ENCODE measurements at regions not wholly inside any gene's neighbourhood (a gene's known extent, or its start where the extent isn't known, plus 50 kb on each side); places are given as distances from the start of the nearest gene placed in this dataset.

DNA sequence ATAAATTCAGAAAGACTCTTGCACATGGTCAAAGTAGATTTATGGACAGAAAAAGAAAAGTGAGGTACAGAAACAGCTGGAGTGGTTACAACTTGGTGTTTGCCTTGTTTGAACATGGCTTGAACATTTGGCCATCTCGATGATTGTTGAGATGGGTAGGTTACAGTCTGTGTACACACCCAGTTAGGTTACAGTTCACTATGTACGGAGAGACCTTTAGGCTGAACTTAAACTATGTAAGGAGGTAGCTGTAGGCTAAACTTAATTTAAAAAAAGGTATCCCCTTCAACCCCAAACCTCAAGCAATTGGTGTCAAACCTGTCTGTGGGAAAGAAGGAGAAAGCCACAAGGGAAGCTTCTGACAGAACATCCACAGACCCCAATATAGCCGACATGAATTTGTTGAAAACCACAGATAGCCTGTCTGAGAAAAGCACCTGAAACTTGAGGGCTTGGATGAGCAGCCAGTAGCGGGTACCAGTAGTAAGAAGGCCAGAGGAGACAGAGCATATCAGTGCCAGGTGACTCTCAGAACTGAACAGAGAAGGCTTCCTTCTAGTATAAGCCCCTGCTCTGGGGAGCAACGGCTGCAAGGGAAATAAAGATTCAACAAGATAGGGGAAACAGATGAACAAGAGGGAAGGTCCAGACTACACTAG, 247.9 kb upstream of the GALNTL6 start:
- H3K27me3 Mint-ChIP-seq (ENCODE audit: low read depth): no peaks in the 10 kb centered on the region
- peaks cover 0 to 2% of the 10 kb centered on the region in 2 donors for H3K36me3 Mint-ChIP-seq (ENCODE audit: insufficient read depth in 2 of 2)
- H3K4me3 Mint-ChIP-seq: no peak overlapping the region
- no peaks in the 10 kb centered on the region for H3K4me1 Mint-ChIP-seq (ENCODE audit: low read depth)
- ATAC-seq (replicated peaks in 1 of 2) (no peak), DNase-seq (no peak)
- H3K27ac Mint-ChIP-seq: no peak overlapping the region
- peaks cover 3 to 9% of the 10 kb centered on the region in 2 donors for H3K9me3 Mint-ChIP-seq

DNA sequence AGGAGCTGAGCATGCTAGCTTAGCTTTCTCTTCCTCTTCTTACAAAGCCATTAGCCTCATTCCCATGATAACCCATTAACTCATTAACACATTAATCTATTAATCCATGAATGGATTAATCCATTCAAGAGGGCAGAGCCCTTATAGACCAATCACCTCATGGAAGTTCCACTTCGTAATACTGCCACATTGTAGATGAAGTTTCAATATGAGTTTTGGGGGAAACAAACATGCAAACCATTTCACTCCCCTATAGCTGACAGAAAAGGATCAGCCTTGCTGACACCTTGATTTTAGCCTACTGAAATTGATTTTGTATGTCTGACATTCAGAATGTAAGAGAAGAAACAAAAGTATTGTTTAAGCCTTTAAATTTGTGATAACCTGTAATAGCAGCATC, 251.8 kb upstream of the GALNTL6 start:
- no peaks in the 10 kb centered on the region for H3K27me3 Mint-ChIP-seq (ENCODE audit: low read depth)
- peaks cover 0 to 2% of the 10 kb centered on the region in 2 donors for H3K36me3 Mint-ChIP-seq (ENCODE audit: insufficient read depth in 2 of 2)
- no peak for DNase-seq
- H3K4me3 Mint-ChIP-seq: no peak overlapping the region
- no peak overlapping the region for H3K27ac Mint-ChIP-seq
- no peak for ATAC-seq (replicated peaks in 1 of 2)
- H3K9me3 Mint-ChIP-seq: peaks cover 0 to 6% of the 10 kb centered on the region in 2 donors
- H3K4me1 Mint-ChIP-seq (ENCODE audit: low read depth): no peaks in the 10 kb centered on the region

DNA sequence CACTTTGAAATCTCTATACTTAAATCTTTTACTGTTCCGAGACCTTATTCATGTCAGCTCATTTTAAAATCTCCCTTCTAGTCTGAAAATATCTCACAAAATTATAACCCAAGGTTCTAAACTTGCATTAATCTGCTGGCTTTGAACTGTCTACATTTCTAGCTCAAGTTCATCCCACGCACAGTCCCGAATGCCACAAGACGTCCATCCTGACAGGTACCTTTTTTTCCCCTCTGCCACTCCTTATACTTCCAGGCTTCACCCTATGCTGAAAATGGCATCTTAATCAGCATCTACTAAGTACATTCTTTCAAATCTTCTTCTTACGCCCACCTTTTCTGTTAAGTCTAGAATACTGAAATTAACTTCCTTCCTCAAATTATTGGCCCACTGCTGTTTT, 259.2 kb upstream of the GALNTL6 start:
- no peaks in the 10 kb centered on the region for H3K27me3 Mint-ChIP-seq (ENCODE audit: low read depth)
- H3K9me3 Mint-ChIP-seq: peaks cover 3 to 10% of the 10 kb centered on the region in 2 donors
- DNase-seq: no peak
- no peak for ATAC-seq (replicated peaks in 1 of 2)
- no peaks in the 10 kb centered on the region for H3K4me1 Mint-ChIP-seq (ENCODE audit: low read depth)
- H3K27ac Mint-ChIP-seq: no peak overlapping the region
- H3K4me3 Mint-ChIP-seq: no peak overlapping the region
- no peaks in the 10 kb centered on the region for H3K36me3 Mint-ChIP-seq (ENCODE audit: insufficient read depth in 2 of 2)

DNA sequence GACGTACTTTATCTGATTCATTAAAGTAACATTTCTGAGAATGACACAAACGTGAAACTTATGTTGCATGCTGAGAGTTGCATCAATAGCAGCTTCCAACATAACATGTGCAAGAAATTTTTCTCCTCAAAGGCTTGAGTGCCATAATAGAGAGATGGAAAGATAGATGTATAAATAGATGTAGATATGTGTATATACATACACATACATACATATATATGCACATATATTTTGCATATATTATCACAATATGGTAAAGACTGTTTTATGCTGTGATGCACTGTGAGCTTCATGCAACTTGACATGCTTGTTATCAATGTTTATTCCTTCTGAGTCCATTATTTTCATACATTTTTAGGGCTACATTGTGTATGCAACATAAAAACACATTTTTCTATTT, 270.6 kb upstream of the GALNTL6 start:
- ATAC-seq (replicated peaks in 1 of 2) (no peak), DNase-seq (no peak)
- Mint-ChIP-seq H3K4me1 (ENCODE audit: low read depth) (no peaks in the 10 kb centered on the region), H3K27ac (no peak overlapping the region), H3K27me3 (ENCODE audit: low read depth) (no peaks in the 10 kb centered on the region), H3K4me3 (no peak overlapping the region), H3K9me3 (peaks cover 8 to 17% of the 10 kb centered on the region in 2 donors), H3K36me3 (ENCODE audit: insufficient read depth in 2 of 2) (peaks cover 0 to 3% of the 10 kb centered on the region in 2 donors)

DNA sequence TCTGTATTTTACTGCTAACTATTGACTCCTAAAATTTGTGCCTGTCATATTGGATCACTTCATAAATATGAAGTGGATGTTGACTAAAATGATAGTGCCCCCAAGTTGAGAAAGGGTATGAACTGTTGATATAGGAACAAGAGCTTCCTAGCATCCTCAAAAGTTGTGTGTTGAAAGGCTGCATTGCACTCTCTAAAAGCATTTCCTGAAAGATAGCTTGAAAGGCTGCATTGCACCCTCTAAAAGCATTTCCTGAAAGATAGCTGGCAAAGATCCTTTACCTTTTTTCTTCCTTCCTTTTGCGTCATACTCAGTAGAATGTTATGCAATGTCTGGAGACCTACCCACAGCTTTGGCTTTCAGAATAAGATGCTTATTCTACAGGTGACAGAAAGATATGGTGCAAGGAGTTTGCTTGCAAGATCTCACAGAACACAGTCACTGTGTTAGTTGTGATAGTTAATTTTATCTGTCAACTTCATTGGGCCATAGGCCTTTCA, 274.6 kb upstream of the GALNTL6 start:
- Mint-ChIP-seq H3K4me1 (ENCODE audit: low read depth) (no peaks in the 10 kb centered on the region), H3K9me3 (peaks cover 6 to 10% of the 10 kb centered on the region in 2 donors), H3K36me3 (ENCODE audit: insufficient read depth in 2 of 2) (peaks cover 0 to 3% of the 10 kb centered on the region in 2 donors), H3K4me3 (no peak overlapping the region), H3K27me3 (ENCODE audit: low read depth) (no peaks in the 10 kb centered on the region), H3K27ac (no peak overlapping the region)
- ATAC-seq (replicated peaks in 1 of 2): no peak
- DNase-seq: no peak

DNA sequence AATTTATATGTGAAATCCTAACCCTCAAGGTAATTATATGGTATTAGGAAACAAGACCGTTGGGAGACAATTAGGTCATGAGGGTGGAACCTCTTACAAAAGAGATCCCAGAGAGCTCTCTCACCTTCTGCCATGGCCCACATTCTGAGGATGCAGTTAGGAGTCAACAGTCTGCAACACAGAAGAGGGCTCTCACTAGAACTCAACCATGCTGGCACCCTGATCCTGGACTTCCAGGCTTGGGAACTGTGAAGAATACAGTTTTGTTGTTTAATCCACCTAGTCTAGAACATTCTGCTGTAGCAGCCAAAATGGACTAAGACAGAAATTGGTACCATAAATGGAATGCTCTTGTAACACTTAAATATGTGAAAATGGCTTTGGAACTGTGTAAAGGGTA, 278.8 kb upstream of the GALNTL6 start:
- H3K4me3 Mint-ChIP-seq: no peak overlapping the region
- H3K9me3 Mint-ChIP-seq: peaks cover 6 to 7% of the 10 kb centered on the region in 2 donors
- no peaks in the 10 kb centered on the region for H3K36me3 Mint-ChIP-seq (ENCODE audit: insufficient read depth in 2 of 2)
- H3K27me3 Mint-ChIP-seq (ENCODE audit: low read depth): no peaks in the 10 kb centered on the region
- H3K27ac Mint-ChIP-seq: no peak overlapping the region
- DNase-seq (no peak), ATAC-seq (replicated peaks in 1 of 2) (no peak)
- H3K4me1 Mint-ChIP-seq (ENCODE audit: low read depth): no peaks in the 10 kb centered on the region

DNA sequence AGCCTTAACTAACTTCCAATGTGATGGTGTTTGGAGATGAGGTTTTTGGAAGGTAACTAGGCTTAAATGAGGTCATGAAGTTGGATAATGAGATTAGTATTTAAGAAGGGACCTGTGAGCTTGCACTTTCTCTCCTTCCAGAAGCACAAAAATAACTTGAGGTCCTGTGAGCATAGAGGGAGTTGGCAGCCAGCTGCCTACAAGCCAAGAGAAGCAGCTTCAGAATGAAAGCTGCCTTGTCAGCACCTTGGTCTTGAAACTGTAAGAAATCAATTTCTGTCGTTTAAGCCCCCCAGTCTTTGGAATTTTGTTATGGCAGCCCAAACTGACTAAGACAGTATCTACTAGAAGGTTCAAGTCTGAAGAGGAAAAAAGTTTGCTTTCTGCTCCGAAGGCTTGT, 280.2 kb upstream of the GALNTL6 start:
- Mint-ChIP-seq H3K4me1 (ENCODE audit: low read depth) (no peaks in the 10 kb centered on the region), H3K27me3 (ENCODE audit: low read depth) (no peaks in the 10 kb centered on the region), H3K27ac (no peak overlapping the region), H3K4me3 (no peak overlapping the region), H3K9me3 (peaks cover 0 to 7% of the 10 kb centered on the region in 2 donors), H3K36me3 (ENCODE audit: insufficient read depth in 2 of 2) (no peaks in the 10 kb centered on the region)
- DNase-seq (no peak), ATAC-seq (replicated peaks in 1 of 2) (no peak)

DNA sequence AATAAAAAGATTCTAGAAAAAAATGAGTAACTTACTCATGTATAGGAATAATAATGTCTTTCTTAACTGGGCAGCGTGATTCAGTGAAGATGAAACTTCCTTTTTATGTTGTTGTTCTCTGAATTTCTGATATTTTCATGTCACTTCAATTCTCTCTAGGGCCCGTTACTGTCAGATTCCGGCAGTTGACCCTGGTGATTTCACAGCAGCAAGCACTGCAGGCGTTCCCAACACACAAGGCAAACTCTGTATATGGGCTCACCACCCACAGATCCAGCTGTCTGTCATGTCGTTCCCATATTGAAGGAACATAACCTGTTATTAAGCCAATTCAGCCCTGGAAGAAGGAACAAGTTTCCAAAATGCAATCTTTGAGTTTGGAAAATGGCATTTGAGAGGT, 288.3 kb upstream of the GALNTL6 start:
- Mint-ChIP-seq H3K4me1 (ENCODE audit: low read depth) (no peaks in the 10 kb centered on the region), H3K27me3 (ENCODE audit: low read depth) (no peaks in the 10 kb centered on the region), H3K9me3 (peaks cover 3 to 12% of the 10 kb centered on the region in 2 donors), H3K27ac (no peak overlapping the region), H3K4me3 (no peak overlapping the region), H3K36me3 (ENCODE audit: insufficient read depth in 2 of 2) (no peaks in the 10 kb centered on the region)
- ATAC-seq (replicated peaks in 1 of 2): no peak
- no peak for DNase-seq

DNA sequence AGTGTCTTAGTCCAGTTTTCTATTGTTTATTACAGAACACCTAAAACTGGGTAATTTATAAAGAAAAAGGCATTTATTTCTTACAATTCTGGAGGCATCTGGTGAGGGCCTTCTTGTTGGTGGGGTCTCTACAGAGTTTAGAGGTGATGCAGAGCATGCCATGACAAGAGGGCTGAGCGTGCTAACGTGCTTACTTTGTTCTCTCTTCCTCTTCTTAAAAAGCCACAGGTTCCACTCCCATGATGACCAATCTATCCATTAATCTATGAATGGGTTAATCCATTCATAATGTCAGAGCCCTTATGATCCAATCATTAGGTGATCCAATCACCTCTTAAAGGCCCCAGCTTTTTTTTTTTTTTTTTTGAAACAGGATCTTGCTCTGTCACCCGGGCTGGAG, 291.5 kb upstream of the GALNTL6 start:
- DNase-seq: no peak
- Mint-ChIP-seq H3K27me3 (ENCODE audit: low read depth) (no peaks in the 10 kb centered on the region), H3K4me3 (no peak overlapping the region), H3K9me3 (peaks cover 6 to 17% of the 10 kb centered on the region in 2 donors), H3K36me3 (ENCODE audit: insufficient read depth in 2 of 2) (no peaks in the 10 kb centered on the region), H3K4me1 (ENCODE audit: low read depth) (no peaks in the 10 kb centered on the region), H3K27ac (no peak overlapping the region)
- ATAC-seq (replicated peaks in 1 of 2): no peak

DNA sequence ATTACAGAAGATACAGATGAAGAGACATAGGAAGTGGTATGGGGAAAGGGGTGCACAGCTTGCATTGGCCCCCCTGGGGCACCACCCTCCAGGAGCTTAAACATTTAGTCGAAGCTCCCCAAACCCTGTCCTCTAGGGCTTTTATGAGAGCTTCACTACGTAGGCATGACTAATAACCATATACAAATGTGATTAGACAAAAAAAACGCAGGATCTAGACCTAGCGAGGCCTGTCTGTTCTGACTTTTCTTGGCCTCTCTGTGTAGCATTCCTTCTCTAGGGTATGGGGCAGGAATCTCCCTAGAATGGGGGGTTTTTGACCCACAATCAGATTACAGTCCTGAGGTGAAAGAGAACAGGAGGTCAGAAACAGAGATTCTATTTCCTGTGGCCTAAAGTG, 293.7 kb upstream of the GALNTL6 start:
- DNase-seq (no peak), ATAC-seq (replicated peaks in 1 of 2) (no peak)
- Mint-ChIP-seq H3K27ac (no peak overlapping the region), H3K4me1 (ENCODE audit: low read depth) (no peaks in the 10 kb centered on the region), H3K36me3 (ENCODE audit: insufficient read depth in 2 of 2) (no peaks in the 10 kb centered on the region), H3K27me3 (ENCODE audit: low read depth) (no peaks in the 10 kb centered on the region), H3K4me3 (no peak overlapping the region), H3K9me3 (peaks cover 8 to 12% of the 10 kb centered on the region in 2 donors)

DNA sequence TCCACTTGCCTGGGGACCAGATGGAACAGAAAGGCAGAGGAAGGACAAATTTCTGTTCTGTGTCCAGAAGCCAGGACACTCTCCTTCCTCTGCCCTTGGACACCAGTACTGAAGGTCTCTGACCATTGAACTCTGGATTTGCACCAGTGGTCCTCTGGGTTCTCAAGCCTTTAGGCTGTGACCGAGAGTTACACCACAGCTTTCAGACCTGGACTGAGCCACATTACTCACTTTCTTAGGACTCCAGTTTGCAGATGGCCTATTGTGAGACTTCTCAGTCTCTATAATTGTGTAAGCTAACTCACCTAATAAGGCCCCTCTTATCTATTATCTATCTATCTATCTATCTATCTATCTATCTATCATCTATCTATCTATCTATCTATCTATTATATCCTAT, 295.3 kb upstream of the GALNTL6 start:
- Mint-ChIP-seq H3K27me3 (ENCODE audit: low read depth) (no peaks in the 10 kb centered on the region), H3K27ac (no peak overlapping the region), H3K4me1 (ENCODE audit: low read depth) (no peaks in the 10 kb centered on the region), H3K36me3 (ENCODE audit: insufficient read depth in 2 of 2) (no peaks in the 10 kb centered on the region), H3K9me3 (peaks cover 8 to 10% of the 10 kb centered on the region in 2 donors), H3K4me3 (no peak overlapping the region)
- DNase-seq (no peak), ATAC-seq (replicated peaks in 1 of 2) (no peak)

DNA sequence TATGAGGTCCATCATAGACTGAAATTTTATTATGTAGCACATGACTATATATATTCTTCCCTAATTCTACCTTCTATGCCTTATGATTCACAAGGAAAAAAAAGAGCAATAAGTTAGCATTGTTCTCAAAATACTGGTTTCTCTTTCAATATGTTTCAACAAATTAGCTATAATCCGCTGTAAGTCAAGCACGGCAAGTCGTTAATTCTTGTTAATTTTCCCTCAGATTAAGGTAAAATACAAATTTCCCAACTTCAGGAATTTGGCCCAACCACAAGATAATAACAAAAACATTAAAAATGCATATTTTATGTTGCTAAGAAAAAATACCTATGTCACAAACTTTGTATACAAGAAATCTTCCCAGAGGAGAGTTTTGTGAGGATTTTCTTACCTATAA, 296.5 kb upstream of the GALNTL6 start:
- Mint-ChIP-seq H3K27ac (no peak overlapping the region), H3K27me3 (ENCODE audit: low read depth) (no peaks in the 10 kb centered on the region)

DNA sequence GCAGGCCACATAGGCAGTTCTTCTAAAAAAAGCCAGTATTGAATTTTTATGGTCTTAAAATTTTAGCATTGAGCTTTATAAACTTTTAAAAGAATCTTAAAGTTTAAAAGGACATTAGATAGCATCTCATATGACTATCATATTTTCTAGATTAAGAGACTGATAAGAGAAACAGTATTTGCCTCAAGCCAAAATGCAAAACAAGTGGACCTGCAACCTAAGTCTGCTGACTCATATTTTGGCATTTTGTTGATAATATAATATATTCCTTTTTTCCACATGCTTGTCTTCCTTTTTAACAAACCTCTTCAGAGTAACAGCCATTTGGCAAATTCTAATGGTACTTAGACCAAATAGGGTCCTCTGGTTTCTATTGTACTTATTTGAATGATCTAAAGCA, 328.5 kb upstream of the GALNTL6 start:
- Mint-ChIP-seq H3K9me3 (peaks cover 3 to 11% of the 10 kb centered on the region in 2 donors), H3K27me3 (ENCODE audit: low read depth) (no peaks in the 10 kb centered on the region), H3K4me1 (ENCODE audit: low read depth) (no peaks in the 10 kb centered on the region), H3K27ac (no peak overlapping the region), H3K36me3 (ENCODE audit: insufficient read depth in 2 of 2) (no peaks in the 10 kb centered on the region), H3K4me3 (no peak overlapping the region)
- no peak for DNase-seq
- no peak for ATAC-seq (replicated peaks in 1 of 2)

More for the DNA sequence above, 296.5 kb upstream of the GALNTL6 start:
- Mint-ChIP-seq H3K4me3 (no peak overlapping the region), H3K4me1 (ENCODE audit: low read depth) (no peaks in the 10 kb centered on the region), H3K36me3 (ENCODE audit: insufficient read depth in 2 of 2) (no peaks in the 10 kb centered on the region), H3K9me3 (peaks cover 12 to 13% of the 10 kb centered on the region in 2 donors)
- DNase-seq: no peak
- no peak for ATAC-seq (replicated peaks in 1 of 2)

DNA sequence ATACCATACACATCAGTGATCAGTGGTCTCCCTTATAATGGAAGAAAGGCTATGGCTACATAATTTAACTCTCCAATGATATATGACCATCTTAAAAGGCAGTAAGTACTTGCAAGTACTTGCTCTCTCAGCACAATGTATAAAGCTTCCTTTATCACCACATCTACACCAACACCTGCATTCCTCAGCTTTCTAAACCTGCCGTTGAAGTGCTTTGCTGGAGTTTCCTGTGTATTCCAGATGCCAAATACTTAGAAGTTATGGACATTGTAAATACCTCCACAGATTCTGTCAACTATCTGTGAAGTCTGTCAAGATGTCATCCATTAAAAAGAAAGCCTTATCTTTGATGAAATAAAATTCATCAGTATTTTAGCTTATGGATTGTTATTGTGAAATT, 335.0 kb upstream of the GALNTL6 start:
- H3K9me3 Mint-ChIP-seq: peaks cover 3 to 4% of the 10 kb centered on the region in 2 donors
- ATAC-seq (replicated peaks in 1 of 2) (no peak), DNase-seq (no peak)
- no peaks in the 10 kb centered on the region for H3K4me1 Mint-ChIP-seq (ENCODE audit: low read depth)
- H3K27ac Mint-ChIP-seq: no peak overlapping the region
- no peaks in the 10 kb centered on the region for H3K36me3 Mint-ChIP-seq (ENCODE audit: insufficient read depth in 2 of 2)
- H3K4me3 Mint-ChIP-seq: no peak overlapping the region
- H3K27me3 Mint-ChIP-seq (ENCODE audit: low read depth): no peaks in the 10 kb centered on the region
